NB4 (cell line): ENCODE measurements at regions not wholly inside any gene's neighbourhood (a gene's known extent, or its start where the extent isn't known, plus 50 kb on each side); places are given as distances from the start of the nearest gene placed in this dataset.

ENCODE experiments used
- DNase-seq: peaks from one replicate; pipeline ENCODE4 v3.0.0; 2010; ENCODE audit warnings: low read depth
- H3K4me3 ChIP-seq: one replicate; pipeline ENCODE4 v1.5.1; 2011; ENCODE audit warnings: mild to moderate bottlenecking, low read depth, low read length, moderate library complexity
- CTCF ChIP-seq: IDR thresholded peaks from one replicate; pipeline ENCODE4 v1.5.1; 2012; ENCODE audit warnings: low read depth, low read length
- MYC ChIP-seq: IDR thresholded peaks from 2 replicates; pipeline ENCODE4 v1.6.1; 2011; ENCODE audit warnings: low read depth, low read length
- POLR2A ChIP-seq: IDR thresholded peaks from 2 replicates; pipeline ENCODE4 v1.6.1; 2011; ENCODE audit warnings: mild to moderate bottlenecking; ENCODE audit not compliant: insufficient read length; ENCODE audit errors: extremely low read depth
- TF ChIP-seq, protein P1 (sequence below): IDR thresholded peaks from 2 replicates; pipeline ENCODE4 v1.6.1; 2011; ENCODE audit warnings: low read depth, low read length

DNA sequence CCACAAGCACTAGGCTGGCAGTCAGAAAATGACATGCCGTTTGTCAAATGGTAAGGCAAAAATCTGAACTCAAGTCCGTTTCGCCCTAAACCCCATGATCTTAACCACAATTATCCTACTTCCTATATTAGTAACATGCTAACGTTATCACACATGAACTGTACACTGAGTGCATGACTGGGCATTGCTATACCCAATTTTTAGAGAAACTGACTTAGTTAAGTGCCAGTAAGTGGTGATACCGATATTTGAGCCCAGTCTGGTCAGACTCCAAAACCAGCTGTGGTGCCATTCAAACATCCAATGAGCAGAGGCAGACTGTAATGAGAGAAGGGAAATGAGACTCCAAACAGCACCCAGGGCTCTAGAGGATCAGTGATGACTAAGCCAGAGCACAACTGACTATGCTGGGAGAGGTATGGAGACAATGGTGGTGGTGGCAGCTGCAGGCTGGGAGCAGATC is 311.7 kb upstream of the PKDCC start:
- DNase-seq = peak; percentile 78
- no peak for TF ChIP-seq POLR2A
- TF ChIP-seq, protein P1, sequence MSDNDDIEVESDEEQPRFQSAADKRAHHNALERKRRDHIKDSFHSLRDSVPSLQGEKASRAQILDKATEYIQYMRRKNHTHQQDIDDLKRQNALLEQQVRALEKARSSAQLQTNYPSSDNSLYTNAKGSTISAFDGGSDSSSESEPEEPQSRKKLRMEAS = no peak
- no peak for TF ChIP-seq MYC
- no peak for TF ChIP-seq CTCF
- H3K4me3 ChIP-seq = no peak overlapping the region

GRCh38 chr2:41736586-41736985 is 311.2 kb upstream of the PKDCC start:
- no peak for DNase-seq
- H3K4me3 ChIP-seq = no peak overlapping the region
- TF ChIP-seq MYC (no peak), POLR2A (no peak), CTCF (no peak)

DNA sequence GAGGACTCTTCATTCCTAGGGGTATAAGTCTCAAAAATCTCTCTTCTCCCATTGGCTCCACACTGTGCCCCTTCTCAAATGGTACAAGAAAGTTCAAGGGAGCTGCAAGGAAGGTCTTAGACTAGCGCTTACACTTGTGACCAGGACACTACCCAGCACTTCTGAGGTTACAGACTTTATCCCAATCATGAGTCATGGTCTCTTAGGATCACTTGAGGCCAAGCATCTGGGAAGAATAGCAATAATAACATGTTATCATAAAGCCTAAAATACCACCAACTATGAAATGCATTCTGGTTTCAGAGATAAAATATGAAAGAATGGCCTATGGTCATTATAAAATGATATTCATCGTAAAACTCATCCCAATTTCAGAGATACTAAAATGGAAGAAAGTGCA is 309.9 kb upstream of the PKDCC start:
- no peak for DNase-seq
- no peak overlapping the region for H3K4me3 ChIP-seq
- TF ChIP-seq MYC (no peak), CTCF (no peak), POLR2A (no peak)
- TF ChIP-seq, protein P1 = no peak

DNA sequence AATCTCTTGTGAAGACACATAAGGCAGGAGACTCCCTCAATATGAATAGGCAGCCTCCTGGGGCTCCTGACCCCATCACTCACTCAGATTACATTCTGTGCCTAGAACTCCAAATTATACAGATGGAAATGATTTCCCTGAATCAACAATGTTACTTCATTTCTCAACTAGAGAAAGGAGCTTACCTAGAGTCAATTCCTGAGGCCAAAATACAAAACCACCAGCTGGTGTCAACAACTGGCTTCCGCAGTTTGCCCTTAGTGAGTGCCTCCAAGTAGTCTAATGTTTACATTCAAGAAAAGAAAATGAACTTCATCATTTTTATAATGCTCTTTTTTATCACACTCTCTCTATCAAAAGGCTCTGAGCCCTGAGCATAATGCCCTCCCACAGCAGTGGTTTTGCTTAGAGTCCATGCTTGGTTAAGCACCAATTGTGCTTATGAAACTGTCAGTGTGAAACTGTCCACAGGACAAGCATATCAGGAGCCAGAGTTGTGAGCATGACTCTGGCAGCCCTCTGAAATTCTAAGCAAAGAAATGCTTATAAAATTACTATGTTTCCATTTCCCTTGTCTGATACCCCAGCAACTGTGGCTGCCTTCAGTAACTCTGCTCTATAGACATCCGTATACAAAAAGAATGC is 305.7 kb upstream of the PKDCC start:
- H3K4me3 ChIP-seq = no peak overlapping the region
- no peak for DNase-seq
- TF ChIP-seq MYC (no peak), POLR2A (no peak), CTCF (no peak)
- TF ChIP-seq, protein P1 = no peak

DNA sequence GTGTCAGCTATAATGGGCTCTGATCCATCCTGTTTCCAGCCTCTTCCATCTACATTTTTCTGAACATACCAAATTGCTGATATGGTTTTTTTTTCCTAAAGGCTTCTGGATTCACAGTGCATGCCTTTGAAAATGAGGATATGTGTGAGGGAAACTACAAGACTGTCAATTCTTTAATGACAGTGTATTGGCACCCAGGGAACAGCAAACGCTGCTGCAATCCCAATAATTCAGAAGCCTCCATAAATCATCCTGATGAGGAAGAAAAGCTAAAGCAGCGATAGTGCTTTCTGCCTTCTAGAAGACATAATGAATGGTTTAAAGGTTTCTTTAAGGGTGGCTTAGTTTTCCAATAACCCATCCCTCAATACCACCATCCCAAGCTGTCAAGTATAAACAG is 304.5 kb upstream of the PKDCC start:
- TF ChIP-seq, protein P1 = no peak
- no peak for TF ChIP-seq POLR2A
- no peak for DNase-seq
- H3K4me3 ChIP-seq = no peak overlapping the region

GRCh38 chr2:41750829-41751228 is 297.0 kb upstream of the PKDCC start:
- no peak for DNase-seq
- no peak for TF ChIP-seq POLR2A
- TF ChIP-seq MYC = no peak
- TF ChIP-seq, protein P1 = no peak
- TF ChIP-seq CTCF = no peak
- H3K4me3 ChIP-seq = no peak overlapping the region
